Panc1 (cell line): ENCODE measurements at regions not wholly inside any gene's neighbourhood (a gene's known extent, or its start where the extent isn't known, plus 50 kb on each side); places are given as distances from the start of the nearest gene placed in this dataset.

Experiments used
- ATAC-seq: fragments of 200-7000 bp; cut with Tn5 transposase; 2 replicates; pipeline ENCODE4 v1.9.1; 2020; ENCODE audit warnings: mild to moderate bottlenecking, moderate library complexity
- BruUV-seq: library from RNA; stranded (reverse); fragments of 400-500 nt; replicated peaks from 2 replicates; lab custom pipeline; 2021; lab: Mats Ljungman, UMichigan
- CTCF ChIA-PET: fragments of 300-600 bp; sonication (Branson Sonifier 250); formaldehyde crosslinking; loops from one replicate; lab custom pipeline; 2022; ENCODE audit warnings: antibody characterized with exemption; lab: Charles Lee
- POLR2A ChIA-PET: fragments of 300-600 bp; sonication (Branson Sonifier 250); formaldehyde crosslinking; loops from one replicate; lab custom pipeline; 2022; ENCODE audit warnings: antibody characterized with exemption; lab: Charles Lee
- DNase-seq: peaks from one replicate; pipeline ENCODE4 v3.0.0-alpha.2; 2010; ENCODE audit warnings: low read depth, low spot score
- H3K27ac ChIP-seq: 2 replicates; pipeline ENCODE4 v1.5.1; 2011; ENCODE audit warnings: mild to moderate bottlenecking, low read length, inconsistent platforms
- H3K27me3 ChIP-seq: fragments of 200-500 bp; sonication (Bioruptor generic); 2 replicates; pipeline ENCODE4 v1.6.0; 2014; ENCODE audit warnings: low read length, inconsistent platforms; ENCODE audit not compliant: control insufficient read depth, insufficient read depth
- H3K36me3 ChIP-seq: fragments of 200-500 bp; sonication (Bioruptor generic); 2 replicates; pipeline ENCODE4 v1.5.1; 2014; ENCODE audit warnings: inconsistent platforms, mild to moderate bottlenecking, low read length, moderate library complexity; ENCODE audit not compliant: control insufficient read depth, insufficient read depth
- H3K4me1 ChIP-seq: 2 replicates; pipeline ENCODE4 v1.5.1; 2011; ENCODE audit warnings: inconsistent platforms, mild to moderate bottlenecking, low read length, moderate library complexity; ENCODE audit not compliant: control insufficient read depth, insufficient read depth
- H3K4me3 ChIP-seq, 2 experiments: 2 replicates each; pipeline ENCODE4 v1.5.1; 2011 to 2012; ENCODE audit warnings: low read depth in 2 of 2, low read length in 2 of 2, mild to moderate bottlenecking in 2 of 2, inconsistent platforms in 1 of 2, moderate library complexity in 1 of 2
- H3K9me3 ChIP-seq: fragments of 200-500 bp; sonication (Bioruptor generic); 2 replicates; pipeline ENCODE4 v1.5.1; 2014; ENCODE audit warnings: low read depth, mild to moderate bottlenecking, inconsistent platforms, low read length, moderate library complexity; ENCODE audit not compliant: control insufficient read depth, insufficient read depth
- CTCF ChIP-seq: fragments of 450-650 bp; IDR thresholded peaks from 2 replicates; pipeline ENCODE4 v1.5.1; 2017; ENCODE audit warnings: mild to moderate bottlenecking
- POLR2AphosphoS5 ChIP-seq: IDR thresholded peaks from 2 replicates; pipeline ENCODE4 v1.6.1; 2012; ENCODE audit warnings: mild to moderate bottlenecking, low read depth, low read length, moderate library complexity
- REST ChIP-seq, 2 experiments: IDR thresholded peaks; 2 replicates each; pipeline ENCODE4 v1.6.1; 2011 to 2012; ENCODE audit warnings: low read depth in 2 of 2, control low read depth in 1 of 2, low read length in 1 of 2, mild to moderate bottlenecking in 1 of 2, moderate library complexity in 1 of 2; ENCODE audit not compliant: insufficient read depth in 1 of 2
- SIN3A ChIP-seq: IDR thresholded peaks from 2 replicates; pipeline ENCODE4 v1.6.1; 2012; ENCODE audit warnings: low read depth, mild to moderate bottlenecking, low read length, moderate library complexity, borderline replicate concordance; ENCODE audit not compliant: insufficient read depth
- TCF7L2 ChIP-seq: IDR thresholded peaks from 2 replicates; pipeline ENCODE4 v1.6.1; 2011; ENCODE audit warnings: mild to moderate bottlenecking, low read depth, low read length, inconsistent platforms
- in situ Hi-C: cut with HindIII; loops from 2 replicates; pipeline ENCODE4 v1.10.0; 2016; ENCODE audit warnings: low sequenced_read_pairs, low pct_unique_long_range_greater_than_20kb
- intact Hi-C: fragments of 100-400 bp; cut with micrococcal nuclease; formaldehyde crosslinking; loops from one replicate; pipeline ENCODE4 v1.10.0; 2022; ENCODE audit not compliant: unreplicated experiment

GRCh38 chr18:41406834-41407233 is 548.2 kb upstream of the PIK3C3 start:
- H3K27me3 ChIP-seq: no peaks in the 10 kb centered on the region
- TF ChIP-seq TCF7L2 (no peak), REST (IDR thresholded peaks at IDR 0.05; ENCODE audit: insufficient read depth in 1 of 2, low read depth in 2 of 2, low read length in 1 of 2) (no peak), CTCF (no peak), SIN3A (no peak), POLR2AphosphoS5 (no peak)
- H3K4me3 ChIP-seq: no peak overlapping the region
- no peaks in the 10 kb centered on the region for H3K9me3 ChIP-seq
- intact Hi-C loops (loop anchor here (10.0 kb wide), 1 partner anchor 338 kb away; no protein-coding TSS in a partner anchor), in situ Hi-C loops (no loop called here)
- DNase-seq (no peak), ATAC-seq (no peak)
- no TSS peak for BruUV-seq
- ChIA-PET CTCF (no interaction called here), POLR2A (no interaction called here)
- H3K36me3 ChIP-seq: no peaks in the 10 kb centered on the region
- H3K27ac ChIP-seq: no peak overlapping the region
- H3K4me1 ChIP-seq: no peaks in the 10 kb centered on the region

- intact Hi-C loops (no loop called here), in situ Hi-C loops (no loop called here)
- Histone ChIP-seq H3K36me3 (no peaks in the 10 kb centered on the region), H3K9me3 (no peaks in the 10 kb centered on the region), H3K27ac (no peak overlapping the region), H3K27me3 (no peaks in the 10 kb centered on the region), H3K4me1 (no peaks in the 10 kb centered on the region), H3K4me3 (no peak overlapping the region)
- ATAC-seq (no peak), DNase-seq (no peak)
- ChIA-PET POLR2A (no interaction called here), CTCF (no interaction called here)
- no TSS peak for BruUV-seq
- TF ChIP-seq SIN3A: no peak
- TF ChIP-seq TCF7L2: no peak
- no peak for TF ChIP-seq CTCF
- TF ChIP-seq POLR2AphosphoS5: no peak
- no peak for TF ChIP-seq REST (IDR thresholded peaks at IDR 0.05; ENCODE audit: insufficient read depth in 1 of 2, low read depth in 2 of 2, low read length in 1 of 2)
These were observed 558.2 kb upstream of the PIK3C3 start for GRCh38 chr18:41396861-41397260.
